Neural cell (in vitro differentiated cells): ENCODE measurements at regions not wholly inside any gene's neighbourhood (a gene's known extent, or its start where the extent isn't known, plus 50 kb on each side); places are given as distances from the start of the nearest gene placed in this dataset.

Experiments
- H2AFZ ChIP-seq: fragments of 200-600, 300-800 bp; sonication (generic), shearing (Covaris generic); 2 replicates; pipeline ENCODE4 v1.6.0; 2014; ENCODE audit warnings: low read depth, mild to moderate bottlenecking, antibody characterized with exemption, low read length, moderate library complexity
- H3F3A ChIP-seq: fragments of 200-600 bp; shearing (Covaris generic); 2 replicates; pipeline ENCODE4 v1.6.1; 2016; ENCODE audit warnings: mild to moderate bottlenecking, moderate library complexity, mixed read lengths, antibody characterized with exemption, low read length; ENCODE audit not compliant: insufficient read depth, poor library complexity, severe bottlenecking
- H3K27ac ChIP-seq: fragments of 200-600, 300-800 bp; sonication (generic), shearing (Covaris generic); 2 replicates; pipeline ENCODE4 v1.5.1; 2014; ENCODE audit warnings: mild to moderate bottlenecking, low read length, moderate library complexity
- H3K27me3 ChIP-seq: fragments of 300-800, 200-600 bp; sonication (generic), shearing (Covaris generic); 2 replicates; pipeline ENCODE4 v1.6.0; 2014; ENCODE audit warnings: mild to moderate bottlenecking, low read depth, low read length, moderate library complexity; ENCODE audit not compliant: insufficient read depth
- H3K36me3 ChIP-seq: fragments of 300-800, 200-600 bp; sonication (generic), shearing (Covaris generic); 2 replicates; pipeline ENCODE4 v1.5.1; 2014; ENCODE audit warnings: mild to moderate bottlenecking, antibody characterized with exemption, low read length, moderate library complexity; ENCODE audit not compliant: insufficient read depth
- H3K4me2 ChIP-seq: fragments of 300-800, 200-600 bp; sonication (generic), shearing (Covaris generic); 2 replicates; pipeline ENCODE4 v1.6.0; 2014; ENCODE audit warnings: mild to moderate bottlenecking, low read length
- H3K4me3 ChIP-seq: fragments of 300-800, 200-600 bp; sonication (generic), shearing (Covaris generic); 2 replicates; pipeline ENCODE4 v1.5.1; 2014; ENCODE audit warnings: mild to moderate bottlenecking, low read length, moderate library complexity
- H3K79me2 ChIP-seq: fragments of 200-600 bp; shearing (Covaris generic); replicated peaks from 2 replicates; pipeline ENCODE4 v1.6.0; 2014; ENCODE audit warnings: mild to moderate bottlenecking, low read length, moderate library complexity; ENCODE audit not compliant: insufficient read depth
- H3K9ac ChIP-seq: fragments of 300-800, 200-600 bp; sonication (generic), shearing (Covaris generic); 2 replicates; pipeline ENCODE4 v1.6.1; 2016; ENCODE audit warnings: mild to moderate bottlenecking, low read length, mixed read lengths
- H3K9me2 ChIP-seq: fragments of 200-600 bp; shearing (Covaris generic); 2 replicates; pipeline ENCODE4 v1.6.1; 2016; ENCODE audit warnings: mild to moderate bottlenecking, low read length, mixed read lengths; ENCODE audit not compliant: insufficient read depth
- H3K9me3 ChIP-seq: fragments of 200-600, 300-800 bp; sonication (generic), shearing (Covaris generic); 2 replicates; pipeline ENCODE4 v1.6.1; 2016; ENCODE audit warnings: mild to moderate bottlenecking, mixed run types, low read length, moderate library complexity, mixed read lengths
- H4K20me1 ChIP-seq: fragments of 200-600 bp; shearing (Covaris generic); 2 replicates; pipeline ENCODE4 v1.6.1; 2016; ENCODE audit warnings: mild to moderate bottlenecking, mixed run types; ENCODE audit not compliant: insufficient read depth
- CTCF ChIP-seq: fragments of 450-650 bp; IDR thresholded peaks from 2 replicates; pipeline ENCODE4 v1.5.1; 2014; ENCODE audit warnings: antibody characterized with exemption, mild to moderate bottlenecking, moderate library complexity; ENCODE audit not compliant: poor library complexity, severe bottlenecking
- RAD21 ChIP-seq: fragments of 450-650 bp; conservative IDR thresholded peaks from 2 replicates; pipeline ENCODE4 v1.6.1; 2014; ENCODE audit warnings: antibody characterized with exemption, mild to moderate bottlenecking, moderate library complexity
- REST ChIP-seq: IDR thresholded peaks from 2 replicates; pipeline ENCODE4 v1.6.1; 2012; ENCODE audit warnings: borderline replicate concordance
- SMC3 ChIP-seq: fragments of 450-650 bp; conservative IDR thresholded peaks from 2 replicates; pipeline ENCODE4 v1.6.1; 2014; ENCODE audit warnings: antibody characterized with exemption, mild to moderate bottlenecking, moderate library complexity; ENCODE audit not compliant: poor library complexity
- TAF1 ChIP-seq: IDR thresholded peaks from 2 replicates; pipeline ENCODE4 v1.6.1; 2012; ENCODE audit warnings: low read depth

- Histone ChIP-seq H3K9me2 (no peaks in the 10 kb centered on the region), H3K9me3 (no peaks in the 10 kb centered on the region), H3F3A (no peaks in the 10 kb centered on the region), H3K9ac (no peak overlapping the region), H3K27me3 (no peaks in the 10 kb centered on the region), H3K27ac (no peak overlapping the region), H3K79me2 (no peaks in the 10 kb centered on the region), H3K36me3 (no peaks in the 10 kb centered on the region), H3K4me3 (no peak overlapping the region), H2AFZ (no peak overlapping the region), H3K4me2 (no peak overlapping the region), H4K20me1 (no peaks in the 10 kb centered on the region)
- TF ChIP-seq REST: no peak
Measured at GRCh38 chr5:159488516-159488915, 158.2 kb upstream of the IL12B start.

- TF ChIP-seq SMC3 (no peak), TAF1 (no peak)
- H3K36me3 ChIP-seq: no peaks in the 10 kb centered on the region
- no peaks in the 10 kb centered on the region for H3K9me2 ChIP-seq
- no peak overlapping the region for H3K4me2 ChIP-seq
- H3K27ac ChIP-seq: no peak overlapping the region
- H2AFZ ChIP-seq: no peak overlapping the region
- no peaks in the 10 kb centered on the region for H3K27me3 ChIP-seq
- H3K9me3 ChIP-seq: no peaks in the 10 kb centered on the region
- H3K9ac ChIP-seq: no peak overlapping the region
- no peaks in the 10 kb centered on the region for H4K20me1 ChIP-seq
- H3K79me2 ChIP-seq: no peaks in the 10 kb centered on the region
- H3K4me3 ChIP-seq: no peak overlapping the region
- H3F3A ChIP-seq: no peaks in the 10 kb centered on the region
Measured at GRCh38 chr5:159489779-159490178, 159.5 kb upstream of the IL12B start.

- TF ChIP-seq RAD21 (no peak), CTCF (no peak), SMC3 (no peak)
- Histone ChIP-seq H3K36me3 (no peaks in the 10 kb centered on the region), H3K79me2 (no peaks in the 10 kb centered on the region), H3K27me3 (no peaks in the 10 kb centered on the region), H3K9me3 (no peaks in the 10 kb centered on the region), H2AFZ (no peak overlapping the region), H3K9ac (no peak overlapping the region), H4K20me1 (no peaks in the 10 kb centered on the region), H3K4me3 (no peak overlapping the region), H3K9me2 (no peaks in the 10 kb centered on the region), H3K27ac (no peak overlapping the region), H3F3A (no peaks in the 10 kb centered on the region), H3K4me2 (no peak overlapping the region)
Measured at GRCh38 chr5:159490507-159490906, 160.2 kb upstream of the IL12B start.
